ENCODE measurements at regions not wholly inside any gene's neighbourhood (a gene's known extent, or its start where the extent isn't known, plus 50 kb on each side); places are given as distances from the start of the nearest gene placed in this dataset.

DNA sequence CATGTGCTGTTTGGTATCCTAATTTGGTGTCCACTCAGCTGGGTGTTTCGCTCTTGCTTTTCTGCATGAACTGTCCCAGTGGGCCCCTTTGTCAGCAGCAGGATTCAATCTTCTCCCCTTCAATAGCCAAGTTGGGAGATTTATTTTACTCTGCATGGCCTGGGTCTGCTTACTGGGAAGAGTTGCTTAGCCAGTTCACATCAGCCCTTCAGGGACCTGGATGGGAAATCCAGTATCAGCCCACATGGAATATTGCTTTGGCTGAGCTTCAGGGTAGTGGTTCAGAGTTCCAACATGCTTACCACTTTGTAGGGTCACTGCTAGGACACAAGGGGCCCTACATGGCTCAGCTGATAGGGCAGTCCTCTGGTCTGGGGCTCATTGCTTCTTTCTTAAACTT lies 93.0 kb upstream of the BOC start:
- H3K27me3 ChIP-seq (ENCODE audit: control insufficient read depth in 2 of 2, insufficient read depth in 2 of 2, low read length in 2 of 2), result no peaks in the 10 kb centered on the region
- H3K4me1 ChIP-seq (replicated peaks in 1 of 2; ENCODE audit: control insufficient read depth in 2 of 2, insufficient read depth in 2 of 2, low read length in 2 of 2), result no peaks in the 10 kb centered on the region
- no peaks in the 10 kb centered on the region for H4K20me1 ChIP-seq (replicated peaks; ENCODE audit: control insufficient read depth, insufficient read depth, low read length)
- no peak overlapping the region for H3K4me2 ChIP-seq (ENCODE audit: insufficient read depth, low read length)
- ATAC-seq, result no peak
- no peak for TF ChIP-seq FUS (optimal IDR thresholded peaks at IDR 0.05; ENCODE audit: low read depth, low read length)
- no peak for TF ChIP-seq ZNF263 (CRISPR knock-in tag; IDR thresholded peaks at IDR 0.05; ENCODE audit: borderline replicate concordance)
- TF ChIP-seq, protein P1, sequence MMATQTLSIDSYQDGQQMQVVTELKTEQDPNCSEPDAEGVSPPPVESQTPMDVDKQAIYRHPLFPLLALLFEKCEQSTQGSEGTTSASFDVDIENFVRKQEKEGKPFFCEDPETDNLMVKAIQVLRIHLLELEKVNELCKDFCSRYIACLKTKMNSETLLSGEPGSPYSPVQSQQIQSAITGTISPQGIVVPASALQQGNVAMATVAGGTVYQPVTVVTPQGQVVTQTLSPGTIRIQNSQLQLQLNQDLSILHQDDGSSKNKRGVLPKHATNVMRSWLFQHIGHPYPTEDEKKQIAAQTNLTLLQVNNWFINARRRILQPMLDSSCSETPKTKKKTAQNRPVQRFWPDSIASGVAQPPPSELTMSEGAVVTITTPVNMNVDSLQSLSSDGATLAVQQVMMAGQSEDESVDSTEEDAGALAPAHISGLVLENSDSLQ (IDR thresholded peaks at IDR 0.05), result no peak
- no peak for TF ChIP-seq PURB (CRISPR knock-in tag; IDR thresholded peaks at IDR 0.05; ENCODE audit: low read depth)
- TF ChIP-seq ZNF174 (CRISPR knock-in tag; IDR thresholded peaks at IDR 0.05), result no peak
- no peak for TF ChIP-seq RHOXF2B (CRISPR knock-in tag; conservative IDR thresholded peaks at IDR 0.05)
- no peak for TF ChIP-seq ZNF77 (CRISPR knock-in tag; IDR thresholded peaks at IDR 0.05)
- no peak for TF ChIP-seq YBX1 (IDR thresholded peaks at IDR 0.05)
- TF ChIP-seq ZNF143 (CRISPR knock-in tag; IDR thresholded peaks at IDR 0.05), result no peak
- TF ChIP-seq ZHX1 (conservative IDR thresholded peaks at IDR 0.05; ENCODE audit: low read length), result no peak
- no peak for TF ChIP-seq ZNF24 (IDR thresholded peaks at IDR 0.05)
- no peak for TF ChIP-seq FOXK2 (conservative IDR thresholded peaks at IDR 0.05 in 1 of 2, IDR thresholded peaks at IDR 0.05 in 1 of 2; ENCODE audit: low read depth in 2 of 2)
- TF ChIP-seq ZKSCAN1 (IDR thresholded peaks at IDR 0.05; ENCODE audit: low read depth, low read length), result no peak
- CTCF ChIA-PET (ENCODE audit: low intra/inter-chr PET ratio), result no interaction called here
- H2AFZ ChIP-seq (ENCODE audit: low read depth, low read length), result no peak overlapping the region
- no peak overlapping the region for H3K9ac ChIP-seq (ENCODE audit: insufficient read depth in 1 of 2, low read depth in 2 of 2, low read length in 2 of 2)
- no peak for FAIRE-seq
- intact Hi-C loops (cut with micrococcal nuclease) (no loop called here), in situ Hi-C loops (cut with MboI) (no loop called here)
- H3K9me3 ChIP-seq (replicated peaks; ENCODE audit: control insufficient read depth, insufficient read depth, low read depth, low read length), result no peaks in the 10 kb centered on the region
- no TSS peak for BruUV-seq (replicated peaks)
- no peak overlapping the region for H3K27ac ChIP-seq (ENCODE audit: extremely low read depth, low read depth, low read length)
- H3K79me2 ChIP-seq (ENCODE audit: control insufficient read depth, insufficient read depth, low read length), result no peaks in the 10 kb centered on the region
- no peak overlapping the region for H3K4me3 ChIP-seq
- H3K36me3 ChIP-seq (ENCODE audit: control insufficient read depth, insufficient read depth, low read length), result no peaks in the 10 kb centered on the region
- DNase-seq (ENCODE audit: extremely low read depth in 1 of 4, low spot score in 3 of 4), result no peak
- POLR2A ChIA-PET, result no interaction called here
- WGBS (ENCODE audit: insufficient coverage, low coverage, missing lambda C conversion rate), result 13% methylated on average over 1 of the region's 1 CpG
- no peaks in the 10 kb centered on the region for H3K9me1 ChIP-seq (ENCODE audit: control insufficient read depth, insufficient read depth, low read length)

Data from K562 (cell line).